ENCODE measurements at regions not wholly inside any gene's neighbourhood (a gene's known extent, or its start where the extent isn't known, plus 50 kb on each side); places are given as distances from the start of the nearest gene placed in this dataset.
A peak's percentile ranks its signal among the peaks of the same experiment; 100 is the strongest.

DNA sequence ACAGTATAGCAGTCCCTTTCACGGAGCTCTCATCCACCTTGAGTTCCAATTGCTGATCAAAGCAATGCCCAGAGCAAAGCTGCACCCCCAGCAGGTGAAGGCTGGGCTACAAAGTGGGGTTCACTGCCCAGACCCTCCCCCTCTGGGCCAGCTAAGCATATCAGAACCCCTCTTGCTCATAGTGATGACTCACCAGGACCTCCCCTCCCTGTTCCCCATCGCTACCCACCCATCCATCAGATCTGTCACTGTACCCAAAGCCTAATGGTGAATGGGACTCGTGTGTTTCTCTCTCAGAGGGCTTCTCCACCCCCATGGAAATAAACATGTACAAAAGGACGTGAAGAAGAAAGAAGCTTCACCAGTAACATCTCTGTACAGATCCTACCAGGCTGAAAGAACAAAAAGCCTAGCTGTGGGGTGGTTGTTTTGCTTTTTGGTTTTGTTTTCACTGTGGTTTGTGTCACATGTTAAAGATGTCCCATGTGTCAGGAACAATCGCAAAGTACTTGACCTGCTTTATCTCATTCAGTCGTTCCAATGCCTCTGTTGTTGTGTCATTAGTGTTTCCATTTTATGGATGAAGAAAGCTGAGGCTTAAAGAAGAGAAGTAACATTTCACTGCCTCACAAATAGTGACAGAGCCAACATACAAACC, 518.5 kb downstream of the CD83 start:
- H3K27me3 Mint-ChIP-seq (ENCODE audit: unreplicated experiment) = peaks cover 14% of the 10 kb centered on the region
- no peaks in the 10 kb centered on the region for H3K9me3 Mint-ChIP-seq (ENCODE audit: low read depth, unreplicated experiment)
- no peak overlapping the region for H3K4me3 Mint-ChIP-seq (ENCODE audit: low read depth, unreplicated experiment)
- intact Hi-C loops (cut with micrococcal nuclease; ENCODE audit: unreplicated experiment) = no loop called here
- no peaks in the 10 kb centered on the region for H3K36me3 Mint-ChIP-seq (ENCODE audit: insufficient read depth, unreplicated experiment)
- peaks cover 13% of the 10 kb centered on the region for H3K4me1 Mint-ChIP-seq (ENCODE audit: low read depth, unreplicated experiment)
- no peak overlapping the region for H3K27ac Mint-ChIP-seq (ENCODE audit: unreplicated experiment)
- no TSS peak for BruUV-seq (replicated peaks)
- TF ChIP-seq, protein P1, sequence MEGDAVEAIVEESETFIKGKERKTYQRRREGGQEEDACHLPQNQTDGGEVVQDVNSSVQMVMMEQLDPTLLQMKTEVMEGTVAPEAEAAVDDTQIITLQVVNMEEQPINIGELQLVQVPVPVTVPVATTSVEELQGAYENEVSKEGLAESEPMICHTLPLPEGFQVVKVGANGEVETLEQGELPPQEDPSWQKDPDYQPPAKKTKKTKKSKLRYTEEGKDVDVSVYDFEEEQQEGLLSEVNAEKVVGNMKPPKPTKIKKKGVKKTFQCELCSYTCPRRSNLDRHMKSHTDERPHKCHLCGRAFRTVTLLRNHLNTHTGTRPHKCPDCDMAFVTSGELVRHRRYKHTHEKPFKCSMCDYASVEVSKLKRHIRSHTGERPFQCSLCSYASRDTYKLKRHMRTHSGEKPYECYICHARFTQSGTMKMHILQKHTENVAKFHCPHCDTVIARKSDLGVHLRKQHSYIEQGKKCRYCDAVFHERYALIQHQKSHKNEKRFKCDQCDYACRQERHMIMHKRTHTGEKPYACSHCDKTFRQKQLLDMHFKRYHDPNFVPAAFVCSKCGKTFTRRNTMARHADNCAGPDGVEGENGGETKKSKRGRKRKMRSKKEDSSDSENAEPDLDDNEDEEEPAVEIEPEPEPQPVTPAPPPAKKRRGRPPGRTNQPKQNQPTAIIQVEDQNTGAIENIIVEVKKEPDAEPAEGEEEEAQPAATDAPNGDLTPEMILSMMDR (IDR thresholded peaks at IDR 0.05; ENCODE audit: unreplicated experiment) = no peak
- no peak for DNase-seq
- CTCF ChIA-PET = no interaction called here

DNA sequence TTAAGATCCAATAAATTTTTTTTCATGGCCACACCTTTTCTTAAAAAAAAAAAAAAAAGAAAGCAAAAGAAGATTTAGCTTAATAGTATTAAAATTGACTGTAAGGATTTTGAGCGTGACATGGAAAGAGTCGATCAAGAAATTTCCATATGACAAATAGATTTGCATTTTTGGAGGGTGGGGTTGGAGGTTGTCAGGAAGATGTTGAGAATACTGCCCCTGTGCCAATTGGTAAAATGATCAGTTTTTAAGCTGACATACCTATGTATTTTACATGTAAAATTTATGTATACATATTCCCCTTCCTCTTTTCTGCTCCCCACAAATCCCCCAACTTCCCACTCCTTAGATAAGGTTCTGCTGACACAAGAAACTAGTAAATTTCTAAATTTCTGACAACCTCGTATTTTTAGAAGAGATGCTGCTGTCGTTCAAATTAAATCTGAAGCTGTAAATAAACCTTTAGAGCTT, 520.9 kb downstream of the CD83 start:
- Mint-ChIP-seq H3K27me3 (ENCODE audit: unreplicated experiment) (no peaks in the 10 kb centered on the region), H3K9me3 (ENCODE audit: low read depth, unreplicated experiment) (no peaks in the 10 kb centered on the region), H3K4me3 (ENCODE audit: low read depth, unreplicated experiment) (no peak overlapping the region), H3K4me1 (ENCODE audit: low read depth, unreplicated experiment) (peaks cover 13% of the 10 kb centered on the region), H3K27ac (ENCODE audit: unreplicated experiment) (no peak overlapping the region), H3K36me3 (ENCODE audit: insufficient read depth, unreplicated experiment) (peaks cover 5% of the 10 kb centered on the region)
- TF ChIP-seq, protein P1 (IDR thresholded peaks at IDR 0.05; ENCODE audit: unreplicated experiment) = no peak
- BruUV-seq (replicated peaks) = no TSS peak
- intact Hi-C loops (cut with micrococcal nuclease; ENCODE audit: unreplicated experiment) = no loop called here
- DNase-seq = no peak
- CTCF ChIA-PET = no interaction called here

DNA sequence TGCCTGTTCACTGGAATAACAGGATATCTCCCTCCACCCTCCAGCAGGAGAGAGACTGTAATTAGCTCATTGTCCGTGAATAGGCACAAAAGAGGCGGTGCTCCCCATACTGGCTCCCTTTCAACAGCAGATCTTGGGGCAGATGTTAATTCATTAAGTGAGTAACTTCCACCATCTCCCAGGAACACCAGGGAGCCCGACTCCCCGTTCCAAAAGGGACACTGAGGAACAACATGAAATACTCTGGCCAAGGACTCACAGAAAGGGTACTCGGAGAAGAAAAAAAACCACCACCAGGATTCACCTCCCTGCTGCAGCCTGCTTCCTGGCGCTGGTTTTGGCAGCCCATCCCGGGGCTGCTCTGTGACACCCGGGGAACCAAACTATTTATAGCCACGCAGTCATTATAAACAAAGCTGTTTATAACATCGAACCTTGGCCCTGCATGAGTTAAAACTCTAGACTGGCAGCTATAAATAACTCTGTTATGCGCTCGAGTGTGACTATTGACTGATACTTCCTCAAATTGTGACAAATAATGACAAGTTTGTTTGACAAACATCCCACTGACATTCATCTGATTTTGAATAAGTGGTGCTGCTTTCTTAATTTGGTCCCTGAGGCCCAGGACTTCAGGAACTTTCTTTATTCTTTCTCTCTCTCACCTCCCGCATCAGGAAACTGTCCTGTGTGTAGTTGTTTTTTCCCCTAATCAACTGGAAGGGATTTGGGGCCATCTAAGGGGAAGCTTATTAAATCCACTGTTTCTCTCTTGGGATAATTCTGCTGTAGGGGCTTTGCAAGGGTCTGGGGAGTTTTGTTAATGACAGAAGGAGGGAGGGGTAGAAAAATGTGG, 521.6 kb downstream of the CD83 start:
- CTCF ChIA-PET = interaction anchor here (0.6 kb wide), 1 partner anchor 242 kb away, joined by 3 read pairs; no protein-coding TSS in a partner anchor
- TF ChIP-seq, protein P1 (IDR thresholded peaks at IDR 0.05; ENCODE audit: unreplicated experiment) = no peak

DNA sequence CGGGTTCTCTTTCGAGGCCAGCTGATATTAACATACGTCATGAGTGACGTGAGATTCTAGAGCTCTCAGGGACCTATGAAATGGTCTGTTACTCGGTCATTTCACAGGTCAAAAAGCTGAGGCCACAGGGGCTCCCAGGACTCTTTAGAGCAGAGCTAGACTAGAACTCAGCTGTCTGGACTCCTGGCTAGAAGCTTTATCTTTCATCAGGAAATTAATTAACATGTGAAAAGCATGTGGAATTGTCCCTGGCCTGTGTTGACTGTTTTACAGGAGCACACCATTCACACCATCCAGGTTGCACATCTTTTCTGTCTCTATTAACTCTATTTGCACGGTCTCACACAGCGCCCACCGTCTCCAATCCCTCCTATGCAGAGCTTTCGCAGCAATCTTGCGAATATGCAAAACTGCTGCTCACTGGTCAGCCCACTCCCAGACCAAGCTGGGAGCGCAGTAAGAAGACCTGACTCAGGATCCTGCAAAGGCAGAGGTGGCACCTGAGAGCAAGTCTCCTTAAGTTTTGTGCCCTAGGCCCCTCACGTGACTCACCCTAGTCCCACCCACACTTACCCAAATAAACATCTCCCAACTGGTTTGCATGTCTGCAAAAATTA, 522.5 kb downstream of the CD83 start:
- TF ChIP-seq, protein P1 (IDR thresholded peaks at IDR 0.05; ENCODE audit: unreplicated experiment) = no peak
- peaks cover 5% of the 10 kb centered on the region for H3K36me3 Mint-ChIP-seq (ENCODE audit: insufficient read depth, unreplicated experiment)
- no peak for DNase-seq
- H3K9me3 Mint-ChIP-seq (ENCODE audit: low read depth, unreplicated experiment) = no peaks in the 10 kb centered on the region
- CTCF ChIA-PET = interaction anchor here (0.6 kb wide), 1 partner anchor 241 kb away, joined by 3 read pairs; no protein-coding TSS in a partner anchor
- peaks cover 24% of the 10 kb centered on the region for H3K4me1 Mint-ChIP-seq (ENCODE audit: low read depth, unreplicated experiment)
- H3K27ac Mint-ChIP-seq (ENCODE audit: unreplicated experiment) = no peak overlapping the region
- intact Hi-C loops (cut with micrococcal nuclease; ENCODE audit: unreplicated experiment) = no loop called here
- no TSS peak for BruUV-seq (replicated peaks)
- H3K4me3 Mint-ChIP-seq (ENCODE audit: low read depth, unreplicated experiment) = no peak overlapping the region
- H3K27me3 Mint-ChIP-seq (ENCODE audit: unreplicated experiment) = no peaks in the 10 kb centered on the region

More for the DNA sequence above, 521.6 kb downstream of the CD83 start:
- Mint-ChIP-seq H3K9me3 (ENCODE audit: low read depth, unreplicated experiment) (no peaks in the 10 kb centered on the region), H3K4me3 (ENCODE audit: low read depth, unreplicated experiment) (peak overlapping the region; percentile 30), H3K4me1 (ENCODE audit: low read depth, unreplicated experiment) (peaks cover 14% of the 10 kb centered on the region), H3K27me3 (ENCODE audit: unreplicated experiment) (no peaks in the 10 kb centered on the region), H3K36me3 (ENCODE audit: insufficient read depth, unreplicated experiment) (peaks cover 5% of the 10 kb centered on the region), H3K27ac (ENCODE audit: unreplicated experiment) (no peak overlapping the region)
- no peak for DNase-seq
- intact Hi-C loops (cut with micrococcal nuclease; ENCODE audit: unreplicated experiment) = no loop called here
- no TSS peak for BruUV-seq (replicated peaks)
